Right lobe of liver (tissue), 6 donors: ENCODE measurements at regions not wholly inside any gene's neighbourhood (a gene's known extent, or its start where the extent isn't known, plus 50 kb on each side); places are given as distances from the start of the nearest gene placed in this dataset.

Source experiments
- ATAC-seq, 4 donors: fragments of 200-7000 bp; cut with Tn5 transposase; one replicate each; pipeline ENCODE4 v1.9.1; 2020; ENCODE audit warnings: mild to moderate bottlenecking in 4 of 4, moderate library complexity in 4 of 4
- DNase-seq, 3 donors: peaks; one replicate each; pipeline ENCODE4 v3.0.0-alpha.2; 2020
- H3K27ac ChIP-seq, 3 donors: fragments of 200-600 bp; one replicate each; pipeline ENCODE4 v1.8.0; 2022
- H3K27me3 ChIP-seq, 2 donors: fragments of 200-600 bp; one replicate each; pipeline ENCODE4 v1.8.0; 2022
- H3K36me3 ChIP-seq, 4 donors: fragments of 200-600 bp; sonication (generic) in 1 of 4; one replicate each; pipeline versions ENCODE4 v1.5.1 to v1.8.0; 2017 to 2022; ENCODE audit warnings: control low read depth in 1 of 4
- H3K4me1 ChIP-seq, 4 donors: fragments of 200-600 bp; sonication (generic) in 1 of 4; one replicate each; pipeline versions ENCODE4 v1.5.1 to v1.8.0; 2017 to 2022; ENCODE audit warnings: control low read depth in 1 of 4
- H3K4me3 ChIP-seq, 3 donors: fragments of 200-600 bp; one replicate each; pipeline ENCODE4 v1.8.0; 2022
- H3K9me3 ChIP-seq, 4 donors: fragments of 200-600 bp; sonication (generic) in 1 of 4; one replicate each; pipeline versions ENCODE4 v1.5.1 to v1.8.0; 2017 to 2022; ENCODE audit warnings: control low read depth in 1 of 4
- POLR2A ChIP-seq: fragments of 450-650 bp; IDR thresholded peaks from one replicate; pipeline ENCODE4 v1.6.1; 2017; ENCODE audit warnings: antibody characterized with exemption, mild to moderate bottlenecking
- WGBS: methylation state at CpG from one replicate; pipeline ENCODE4 v1.1.6; 2018; ENCODE audit warnings: low coverage, low lambda C conversion rate; ENCODE audit not compliant: insufficient coverage; ENCODE audit errors: missing lambda C conversion rate; 5-methylcytosine and 5-hydroxymethylcytosine counted together
- intact Hi-C, 2 donors: fragments of 100-400 bp; cut with DNase I; formaldehyde crosslinking; loops; one replicate each; pipeline versions ENCODE4 v1.11.2 to v1.14.1; 2022
- TF ChIP-seq, protein P1 (sequence below), 4 donors: fragments of 200-600 bp in 3 of 4; fragments of 450-650 bp in 1 of 4; IDR thresholded peaks; one replicate each; pipeline versions ENCODE4 v1.5.1 to v1.8.0; 2016 to 2022; ENCODE audit warnings: antibody characterized with exemption in 4 of 4, mild to moderate bottlenecking in 2 of 4
- donor health status: DM: no; HTN: yes; CAD: no.
- donor health status: DM: no; HTN: no; CAD: no.
- donor health status: DM: no; HTN: no; CAD: no.
- donor health status: DM: no; HTN: yes; CAD: no.
- donor health status: DM: no; HTN: yes; CAD: no.

GRCh38 chr5:111954516-111955395 is 197.8 kb upstream of the NREP start:
- DNase-seq (no peak), ATAC-seq (no peak)
- TF ChIP-seq POLR2A, result no peak
- TF ChIP-seq, protein P1, sequence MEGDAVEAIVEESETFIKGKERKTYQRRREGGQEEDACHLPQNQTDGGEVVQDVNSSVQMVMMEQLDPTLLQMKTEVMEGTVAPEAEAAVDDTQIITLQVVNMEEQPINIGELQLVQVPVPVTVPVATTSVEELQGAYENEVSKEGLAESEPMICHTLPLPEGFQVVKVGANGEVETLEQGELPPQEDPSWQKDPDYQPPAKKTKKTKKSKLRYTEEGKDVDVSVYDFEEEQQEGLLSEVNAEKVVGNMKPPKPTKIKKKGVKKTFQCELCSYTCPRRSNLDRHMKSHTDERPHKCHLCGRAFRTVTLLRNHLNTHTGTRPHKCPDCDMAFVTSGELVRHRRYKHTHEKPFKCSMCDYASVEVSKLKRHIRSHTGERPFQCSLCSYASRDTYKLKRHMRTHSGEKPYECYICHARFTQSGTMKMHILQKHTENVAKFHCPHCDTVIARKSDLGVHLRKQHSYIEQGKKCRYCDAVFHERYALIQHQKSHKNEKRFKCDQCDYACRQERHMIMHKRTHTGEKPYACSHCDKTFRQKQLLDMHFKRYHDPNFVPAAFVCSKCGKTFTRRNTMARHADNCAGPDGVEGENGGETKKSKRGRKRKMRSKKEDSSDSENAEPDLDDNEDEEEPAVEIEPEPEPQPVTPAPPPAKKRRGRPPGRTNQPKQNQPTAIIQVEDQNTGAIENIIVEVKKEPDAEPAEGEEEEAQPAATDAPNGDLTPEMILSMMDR (IDR thresholded peaks at IDR 0.05), result no peak
- H3K9me3 ChIP-seq, result no peaks in the 10 kb centered on the region
- H3K36me3 ChIP-seq, result no peaks in the 10 kb centered on the region
- 70% methylated on average over 3 of the region's 3 CpGs for whole genome bisulfite sequencing
- H3K4me1 ChIP-seq, result no peaks in the 10 kb centered on the region
- H3K27ac ChIP-seq, result no peak overlapping the region
- H3K4me3 ChIP-seq, result no peak overlapping the region
- intact Hi-C loops, result no loop called here
- no peaks in the 10 kb centered on the region for H3K27me3 ChIP-seq

DNA sequence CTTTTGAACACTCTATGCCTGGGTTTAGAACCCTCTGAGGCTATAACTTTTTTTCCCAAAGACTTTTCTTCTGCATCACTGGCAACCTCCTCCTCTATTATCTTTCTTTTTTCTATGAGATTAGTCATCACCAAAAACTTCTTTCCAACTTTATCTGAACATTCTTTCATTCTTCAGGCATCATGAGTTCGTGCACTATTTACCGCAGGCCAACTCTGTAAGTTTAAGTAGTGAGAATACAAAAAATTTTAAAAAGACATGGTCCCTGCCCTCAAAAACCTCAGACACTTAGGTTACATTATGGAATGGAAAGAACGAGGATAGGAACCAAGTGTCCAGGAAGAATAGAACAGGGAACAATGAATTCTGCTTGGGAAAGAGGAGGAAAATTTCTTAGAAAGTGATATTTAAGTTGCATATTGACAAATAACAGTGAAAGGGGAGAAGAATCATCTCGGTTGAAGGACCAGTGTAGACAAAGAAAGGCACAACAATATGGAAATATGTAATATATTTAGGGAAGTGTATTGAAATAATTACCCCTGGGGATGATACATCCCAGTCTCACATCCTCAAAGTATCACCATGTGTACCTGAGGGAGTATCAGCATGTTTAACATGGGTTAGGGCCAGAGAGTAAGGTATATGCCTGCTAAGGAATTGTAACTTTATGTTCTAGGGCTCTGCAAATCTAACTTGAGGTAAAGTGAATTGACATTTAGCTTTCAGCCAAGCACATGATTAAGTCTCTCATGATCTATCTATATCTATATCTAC is 196.5 kb upstream of the NREP start:
- Histone ChIP-seq H3K4me3 (no peak overlapping the region), H3K36me3 (no peaks in the 10 kb centered on the region), H3K27me3 (no peaks in the 10 kb centered on the region), H3K27ac (no peak overlapping the region), H3K4me1 (no peaks in the 10 kb centered on the region), H3K9me3 (no peaks in the 10 kb centered on the region)
- ATAC-seq (no peak), DNase-seq (no peak)
- intact Hi-C loops, result no loop called here
- TF ChIP-seq POLR2A, result no peak
- TF ChIP-seq, protein P1 (IDR thresholded peaks at IDR 0.05), result no peak
- 57% methylated on average over 4 of the region's 4 CpGs for WGBS

GRCh38 chr5:111952555-111952954 is 195.6 kb upstream of the NREP start:
- TF ChIP-seq, protein P1 (IDR thresholded peaks at IDR 0.05), result no peak
- TF ChIP-seq POLR2A, result no peak
- Histone ChIP-seq H3K27me3 (no peaks in the 10 kb centered on the region), H3K4me3 (no peak overlapping the region), H3K36me3 (no peaks in the 10 kb centered on the region), H3K4me1 (no peaks in the 10 kb centered on the region), H3K27ac (no peak overlapping the region), H3K9me3 (no peaks in the 10 kb centered on the region)
- WGBS, result 68% methylated on average over 2 of the region's 2 CpGs
- ATAC-seq (no peak), DNase-seq (no peak)
- intact Hi-C loops, result no loop called here

DNA sequence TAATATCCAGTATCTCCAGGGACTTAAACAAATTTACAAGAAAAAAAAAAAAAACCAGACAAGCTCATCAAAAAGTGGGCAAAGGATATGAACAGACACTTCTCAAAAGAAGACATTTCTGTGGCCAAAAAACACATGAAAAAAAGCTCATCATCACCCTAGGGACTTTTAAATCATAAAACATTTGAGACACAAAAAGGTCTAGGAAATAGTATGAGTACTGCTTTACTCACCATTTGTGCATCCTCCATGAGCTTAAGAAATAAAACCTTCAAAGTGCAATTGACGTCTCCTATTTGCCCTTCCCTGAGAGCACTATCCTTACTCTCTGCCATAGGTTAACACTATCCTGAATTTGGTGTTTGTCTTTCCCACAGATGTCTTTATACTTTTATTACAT is 193.7 kb upstream of the NREP start:
- H3K36me3 ChIP-seq, result no peaks in the 10 kb centered on the region
- no peak for ATAC-seq
- intact Hi-C loops, result no loop called here
- H3K4me3 ChIP-seq, result no peak overlapping the region
- DNase-seq, result no peak
- no peaks in the 10 kb centered on the region for H3K4me1 ChIP-seq
- TF ChIP-seq, protein P1 (IDR thresholded peaks at IDR 0.05), result no peak
- no peak for TF ChIP-seq POLR2A
- H3K27me3 ChIP-seq, result no peaks in the 10 kb centered on the region
- WGBS, result 75% methylated on average over 1 of the region's 1 CpG
- no peak overlapping the region for H3K27ac ChIP-seq
- H3K9me3 ChIP-seq, result no peaks in the 10 kb centered on the region
